ENCODE measurements at regions not wholly inside any gene's neighbourhood (a gene's known extent, or its start where the extent isn't known, plus 50 kb on each side); places are given as distances from the start of the nearest gene placed in this dataset.

GRCh38 chr2:88852753-88853402, 161.4 kb downstream of the RPIA start:
- Histone ChIP-seq H3K4me1 (ENCODE audit: insufficient read depth, low read length, poor library complexity, severe bottlenecking) (no peaks in the 10 kb centered on the region), H3K36me3 (ENCODE audit: insufficient read depth, low read length, poor library complexity, severe bottlenecking) (no peaks in the 10 kb centered on the region), H3K27me3 (replicated peaks; ENCODE audit: insufficient read depth, low read depth, low read length, poor library complexity) (peaks cover 67% of the 10 kb centered on the region), H3K27ac (ENCODE audit: low read depth, low read length, poor library complexity, severe bottlenecking) (no peak overlapping the region), H3K4me3 (ENCODE audit: low read depth, low read length, poor library complexity, severe bottlenecking) (no peak overlapping the region), H3K9me3 (ENCODE audit: low read depth, low read length, poor library complexity, severe bottlenecking) (no peaks in the 10 kb centered on the region)
- CTCF ChIA-PET: interaction anchor here (0.7 kb wide), 1 partner anchor 8 kb away, joined by 3 read pairs; no protein-coding TSS in a partner anchor
- intact Hi-C loops (cut with micrococcal nuclease; ENCODE audit: unreplicated experiment): no loop called here
- TF ChIP-seq CTCF (conservative IDR thresholded peaks at IDR 0.05; ENCODE audit: low read depth, low read length) (no peak), EZH2 (IDR thresholded peaks at IDR 0.05; ENCODE audit: borderline replicate concordance, low read depth, low read length, poor library complexity, severe bottlenecking) (no peak)
- POLR2A ChIA-PET (ENCODE audit: low non-redundant PET): no interaction called here
- BruUV-seq (replicated peaks): no TSS peak
- no peak for DNase-seq (ENCODE audit: low spot score)

- ChIA-PET CTCF (interaction anchor here (0.7 kb wide), 1 partner anchor 8 kb away, joined by 3 read pairs; no protein-coding TSS in a partner anchor), POLR2A (ENCODE audit: low non-redundant PET) (no interaction called here)
- BruUV-seq (replicated peaks): no TSS peak
- no peak for DNase-seq (ENCODE audit: low spot score)
- no peak overlapping the region for H3K4me3 ChIP-seq (ENCODE audit: low read depth, low read length, poor library complexity, severe bottlenecking)
- intact Hi-C loops (cut with micrococcal nuclease; ENCODE audit: unreplicated experiment): no loop called here
- TF ChIP-seq EZH2 (IDR thresholded peaks at IDR 0.05; ENCODE audit: borderline replicate concordance, low read depth, low read length, poor library complexity, severe bottlenecking): no peak
- no peak for TF ChIP-seq CTCF (conservative IDR thresholded peaks at IDR 0.05; ENCODE audit: low read depth, low read length)
- no peaks in the 10 kb centered on the region for H3K4me1 ChIP-seq (ENCODE audit: insufficient read depth, low read length, poor library complexity, severe bottlenecking)
- no peak overlapping the region for H3K27ac ChIP-seq (ENCODE audit: low read depth, low read length, poor library complexity, severe bottlenecking)
- peaks cover 61% of the 10 kb centered on the region for H3K27me3 ChIP-seq (replicated peaks; ENCODE audit: insufficient read depth, low read depth, low read length, poor library complexity)
- H3K36me3 ChIP-seq (ENCODE audit: insufficient read depth, low read length, poor library complexity, severe bottlenecking): no peaks in the 10 kb centered on the region
- H3K9me3 ChIP-seq (ENCODE audit: low read depth, low read length, poor library complexity, severe bottlenecking): no peaks in the 10 kb centered on the region
Measured at GRCh38 chr2:88853403-88853790, 161.9 kb downstream of the RPIA start.

DNA sequence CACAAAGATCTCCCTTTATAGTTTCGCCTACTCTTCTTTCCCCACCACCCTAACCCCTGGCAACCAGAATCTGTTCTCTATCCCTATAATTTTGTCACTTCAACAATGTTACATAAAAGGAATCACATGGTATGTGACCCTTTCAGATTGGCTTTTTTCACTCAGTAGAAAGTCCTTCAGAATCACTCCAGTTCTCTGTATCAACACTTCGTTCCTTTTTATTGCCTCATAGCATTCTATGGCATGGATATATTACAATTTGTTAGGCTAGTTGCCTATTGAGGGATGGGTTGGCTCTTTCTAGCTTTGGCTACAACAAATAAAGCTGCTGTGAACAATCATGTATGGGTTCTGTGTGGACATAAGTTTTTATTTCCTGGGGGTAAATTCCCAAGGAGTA, 163.1 kb downstream of the RPIA start:
- H3K4me1 ChIP-seq (ENCODE audit: insufficient read depth, low read length, poor library complexity, severe bottlenecking): no peaks in the 10 kb centered on the region
- no peaks in the 10 kb centered on the region for H3K9me3 ChIP-seq (ENCODE audit: low read depth, low read length, poor library complexity, severe bottlenecking)
- peaks cover 57% of the 10 kb centered on the region for H3K27me3 ChIP-seq (replicated peaks; ENCODE audit: insufficient read depth, low read depth, low read length, poor library complexity)
- no TSS peak for BruUV-seq (replicated peaks)
- ChIA-PET POLR2A (ENCODE audit: low non-redundant PET) (no interaction called here), CTCF (no interaction called here)
- DNase-seq (ENCODE audit: low spot score): no peak
- no peak overlapping the region for H3K27ac ChIP-seq (ENCODE audit: low read depth, low read length, poor library complexity, severe bottlenecking)
- H3K4me3 ChIP-seq (ENCODE audit: low read depth, low read length, poor library complexity, severe bottlenecking): no peak overlapping the region
- no peaks in the 10 kb centered on the region for H3K36me3 ChIP-seq (ENCODE audit: insufficient read depth, low read length, poor library complexity, severe bottlenecking)
- intact Hi-C loops (cut with micrococcal nuclease; ENCODE audit: unreplicated experiment): no loop called here
- no peak for TF ChIP-seq EZH2 (IDR thresholded peaks at IDR 0.05; ENCODE audit: borderline replicate concordance, low read depth, low read length, poor library complexity, severe bottlenecking)
- TF ChIP-seq CTCF (conservative IDR thresholded peaks at IDR 0.05; ENCODE audit: low read depth, low read length): no peak

All from A673 (cell line).